GM12878 (cell line): ENCODE measurements at regions not wholly inside any gene's neighbourhood (a gene's known extent, or its start where the extent isn't known, plus 50 kb on each side); places are given as distances from the start of the nearest gene placed in this dataset.

Experiments used
- ATAC-seq: fragments of 200-7000 bp; cut with Tn5 transposase; 3 replicates; pipeline ENCODE4 v1.9.1; 2020; ENCODE audit warnings: mild to moderate bottlenecking, moderate library complexity
- BruUV-seq: library from RNA; stranded (reverse); fragments of 400-500 nt; replicated peaks from 2 replicates; lab custom pipeline; 2021; lab: Mats Ljungman, UMichigan
- CTCF ChIA-PET: fragments of 300-600 bp; sonication (Branson Sonifier 250); formaldehyde crosslinking; extraction: SDS; loops from one replicate; lab custom pipeline; 2021; ENCODE audit warnings: inconsistent platforms; lab: Yijun Ruan, JAX
- POLR2A ChIA-PET: fragments of 350-600 bp; formaldehyde crosslinking; extraction: SDS; loops from one replicate; lab custom pipeline; 2021; ENCODE audit warnings: inconsistent platforms; lab: Charles Lee
- RAD21 ChIA-PET: fragments of 300-600 bp; sonication (Branson Sonifier 250); formaldehyde crosslinking; loops from one replicate; lab custom pipeline; 2023; ENCODE audit warnings: antibody characterized with exemption; ENCODE audit not compliant: unreplicated experiment; lab: Charles Lee
- SMC1A ChIA-PET: fragments of 300-600 bp; sonication (Branson Sonifier 250); formaldehyde crosslinking; loops from one replicate; lab custom pipeline; 2023; ENCODE audit not compliant: unreplicated experiment, uncharacterized antibody; lab: Charles Lee
- DNase-seq: peaks from one replicate; pipeline ENCODE4 v3.0.0-alpha.2; 2011; ENCODE audit warnings: low read depth, low spot score
- FAIRE-seq: peaks from 3 replicates; lab custom pipeline; 2011; peaks lifted over from hg19 to GRCh38; lab: Jason Lieb, UNC
- H2AFZ ChIP-seq: 2 replicates; pipeline ENCODE4 v1.6.0; 2011; ENCODE audit warnings: low read depth, low read length, control low read depth; ENCODE audit not compliant: control insufficient read depth
- H3K27ac ChIP-seq: 2 replicates; pipeline ENCODE4 v1.5.1; 2011; ENCODE audit warnings: control low read depth; ENCODE audit not compliant: control insufficient read depth, insufficient read depth
- H3K27me3 ChIP-seq, 2 experiments: replicated peaks in 1 of 2; 2 replicates each; pipeline versions ENCODE4 v1.6.0 to v1.6.1; 2011; ENCODE audit warnings: low read length in 1 of 2; ENCODE audit not compliant: control insufficient read depth in 2 of 2, insufficient read depth in 2 of 2
- H3K36me3 ChIP-seq, 2 experiments: 2 replicates each; pipeline ENCODE4 v1.5.1; 2011; ENCODE audit warnings: low read length in 1 of 2; ENCODE audit not compliant: control insufficient read depth in 2 of 2, insufficient read depth in 2 of 2
- H3K4me1 ChIP-seq: 2 replicates; pipeline ENCODE4 v1.6.1; 2011; ENCODE audit warnings: mild to moderate bottlenecking, low read length, moderate library complexity, mixed read lengths; ENCODE audit not compliant: control insufficient read depth, insufficient read depth
- H3K4me2 ChIP-seq: 2 replicates; pipeline ENCODE4 v1.6.0; 2011; ENCODE audit warnings: control low read depth; ENCODE audit not compliant: control insufficient read depth, insufficient read depth
- H3K4me3 ChIP-seq: fragments of 200-600 bp; sonication (generic); 2 replicates; pipeline ENCODE4 v1.5.1; 2016
- H3K79me2 ChIP-seq: 2 replicates; pipeline ENCODE4 v1.6.0; 2011; ENCODE audit warnings: low read length; ENCODE audit not compliant: control insufficient read depth, insufficient read depth
- H3K9ac ChIP-seq: 2 replicates; pipeline ENCODE4 v1.8.0; 2011; ENCODE audit warnings: low read length, control low read depth, mixed read lengths; ENCODE audit not compliant: control insufficient read depth, insufficient read depth
- H3K9me3 ChIP-seq: replicated peaks from 3 replicates; pipeline ENCODE4 v1.5.1; 2011; ENCODE audit warnings: mild to moderate bottlenecking, low read length; ENCODE audit not compliant: control insufficient read depth, insufficient read depth
- H4K20me1 ChIP-seq: 2 replicates; pipeline ENCODE4 v1.6.0; 2011; ENCODE audit not compliant: control insufficient read depth, insufficient read depth
- BRCA1 ChIP-seq: IDR thresholded peaks from 2 replicates; pipeline ENCODE4 v1.6.1; 2011; ENCODE audit warnings: low read depth, low read length, improper control_type of control experiment
- CHD2 ChIP-seq: IDR thresholded peaks from 2 replicates; pipeline ENCODE4 v1.6.1; 2011; ENCODE audit warnings: low read depth, low read length, improper control_type of control experiment, borderline replicate concordance
- CREB1 ChIP-seq: IDR thresholded peaks from 2 replicates; pipeline ENCODE4 v1.6.1; 2012; ENCODE audit warnings: low read depth, mild to moderate bottlenecking, inconsistent platforms
- FOXK2 ChIP-seq: fragments of 450-650 bp; IDR thresholded peaks from 2 replicates; pipeline ENCODE4 v1.6.1; 2017; ENCODE audit warnings: mild to moderate bottlenecking, moderate library complexity
- HDGF ChIP-seq: fragments of 450-650 bp; IDR thresholded peaks from 2 replicates; pipeline ENCODE4 v1.6.1; 2016; ENCODE audit warnings: antibody characterized with exemption
- LARP7 ChIP-seq: fragments of 450-650 bp; IDR thresholded peaks from 2 replicates; pipeline ENCODE4 v1.6.1; 2017; ENCODE audit warnings: mild to moderate bottlenecking
- MYB ChIP-seq: fragments of 150-350 bp; IDR thresholded peaks from 2 replicates; pipeline ENCODE4 v1.6.1; 2014; ENCODE audit warnings: mild to moderate bottlenecking, low read depth, low read length, borderline replicate concordance
- RAD51 ChIP-seq: fragments of 450-650 bp; IDR thresholded peaks from 2 replicates; pipeline ENCODE4 v1.6.1; 2016; ENCODE audit warnings: moderate library complexity, mild to moderate bottlenecking, inconsistent platforms
- SUZ12 ChIP-seq: fragments of 200-600 bp; sonication (generic); IDR thresholded peaks from one replicate; pipeline ENCODE4 v1.6.1; 2018; ENCODE audit warnings: antibody characterized with exemption, mild to moderate bottlenecking; ENCODE audit not compliant: unreplicated experiment
- ZZZ3 ChIP-seq: IDR thresholded peaks from 2 replicates; pipeline ENCODE4 v1.6.1; 2011; ENCODE audit warnings: low read depth; ENCODE audit not compliant: control insufficient read depth, insufficient read length
- WGBS: methylation state at CpG from one replicate; pipeline ENCODE4 v1.1.6; 2016; ENCODE audit warnings: low lambda C conversion rate; ENCODE audit not compliant: insufficient replicate concordance, insufficient coverage; ENCODE audit errors: missing lambda C conversion rate; 5-methylcytosine and 5-hydroxymethylcytosine counted together
- in situ Hi-C: fragments of 300-500 bp; cut with MboI; formaldehyde crosslinking; loops from 9 replicates; pipeline ENCODE4 v1.14.3; 2018; ENCODE audit warnings: mixed read lengths
- intact Hi-C: fragments of 100-400 bp; cut with micrococcal nuclease; formaldehyde crosslinking; loops from one replicate; pipeline ENCODE4 v1.14.2; 2022; ENCODE audit not compliant: unreplicated experiment
- TF ChIP-seq, protein P1 (sequence below): IDR thresholded peaks from 2 replicates; pipeline ENCODE4 v1.6.1; 2012; ENCODE audit warnings: improper control_type of control experiment, low read depth, low read length; ENCODE audit not compliant: insufficient replicate concordance

DNA sequence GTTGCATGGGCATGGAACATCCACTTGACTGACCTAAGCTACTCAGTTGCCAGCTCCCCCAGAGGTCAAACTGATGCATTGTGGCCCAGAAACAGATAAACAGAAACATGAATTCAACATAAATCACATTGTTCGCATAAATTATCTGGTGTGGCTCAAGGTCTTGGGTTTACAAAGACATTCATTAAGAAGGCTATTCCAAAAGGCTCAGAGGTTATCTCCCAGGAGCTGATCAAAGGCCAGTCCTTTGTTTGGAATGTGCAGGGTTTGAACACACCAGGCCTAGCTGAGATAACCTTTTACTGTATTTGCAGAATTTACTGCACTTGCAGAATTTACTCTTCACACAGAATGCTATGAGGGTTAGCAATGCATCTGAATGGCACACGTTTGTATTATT, 96.4 kb upstream of the DCD start:
- BruUV-seq, result no TSS peak
- Histone ChIP-seq H4K20me1 (no peaks in the 10 kb centered on the region), H3K79me2 (no peaks in the 10 kb centered on the region), H2AFZ (no peak overlapping the region), H3K36me3 (no peaks in the 10 kb centered on the region), H3K4me1 (no peaks in the 10 kb centered on the region), H3K4me3 (no peak overlapping the region), H3K9ac (no peak overlapping the region), H3K27ac (no peak overlapping the region), H3K9me3 (no peaks in the 10 kb centered on the region), H3K27me3 (no peaks in the 10 kb centered on the region), H3K4me2 (no peak overlapping the region)
- 27% methylated on average over 2 of the region's 2 CpGs for WGBS
- ChIA-PET CTCF (interaction anchor here (1.0 to 2.5 kb wide), 3 partner anchors 86 to 328 kb away, joined by 3 to 11 read pairs (median 9); no protein-coding TSS in a partner anchor), RAD21 (interaction anchor here (1.4 kb wide), 1 partner anchor 328 kb away, joined by 4 read pairs; no protein-coding TSS in a partner anchor), SMC1A (interaction anchor here (0.6 kb wide), 1 partner anchor 1282 kb away, joined by 3 read pairs; no protein-coding TSS in a partner anchor), POLR2A (no interaction called here)
- no peak for FAIRE-seq
- no peak for TF ChIP-seq FOXK2
- no peak for TF ChIP-seq CREB1
- no peak for TF ChIP-seq SUZ12
- no peak for TF ChIP-seq ZZZ3
- TF ChIP-seq RAD51, result no peak
- no peak for TF ChIP-seq MYB
- no peak for TF ChIP-seq CHD2
- TF ChIP-seq HDGF, result no peak
- TF ChIP-seq LARP7, result no peak
- no peak for TF ChIP-seq BRCA1
- TF ChIP-seq, protein P1, sequence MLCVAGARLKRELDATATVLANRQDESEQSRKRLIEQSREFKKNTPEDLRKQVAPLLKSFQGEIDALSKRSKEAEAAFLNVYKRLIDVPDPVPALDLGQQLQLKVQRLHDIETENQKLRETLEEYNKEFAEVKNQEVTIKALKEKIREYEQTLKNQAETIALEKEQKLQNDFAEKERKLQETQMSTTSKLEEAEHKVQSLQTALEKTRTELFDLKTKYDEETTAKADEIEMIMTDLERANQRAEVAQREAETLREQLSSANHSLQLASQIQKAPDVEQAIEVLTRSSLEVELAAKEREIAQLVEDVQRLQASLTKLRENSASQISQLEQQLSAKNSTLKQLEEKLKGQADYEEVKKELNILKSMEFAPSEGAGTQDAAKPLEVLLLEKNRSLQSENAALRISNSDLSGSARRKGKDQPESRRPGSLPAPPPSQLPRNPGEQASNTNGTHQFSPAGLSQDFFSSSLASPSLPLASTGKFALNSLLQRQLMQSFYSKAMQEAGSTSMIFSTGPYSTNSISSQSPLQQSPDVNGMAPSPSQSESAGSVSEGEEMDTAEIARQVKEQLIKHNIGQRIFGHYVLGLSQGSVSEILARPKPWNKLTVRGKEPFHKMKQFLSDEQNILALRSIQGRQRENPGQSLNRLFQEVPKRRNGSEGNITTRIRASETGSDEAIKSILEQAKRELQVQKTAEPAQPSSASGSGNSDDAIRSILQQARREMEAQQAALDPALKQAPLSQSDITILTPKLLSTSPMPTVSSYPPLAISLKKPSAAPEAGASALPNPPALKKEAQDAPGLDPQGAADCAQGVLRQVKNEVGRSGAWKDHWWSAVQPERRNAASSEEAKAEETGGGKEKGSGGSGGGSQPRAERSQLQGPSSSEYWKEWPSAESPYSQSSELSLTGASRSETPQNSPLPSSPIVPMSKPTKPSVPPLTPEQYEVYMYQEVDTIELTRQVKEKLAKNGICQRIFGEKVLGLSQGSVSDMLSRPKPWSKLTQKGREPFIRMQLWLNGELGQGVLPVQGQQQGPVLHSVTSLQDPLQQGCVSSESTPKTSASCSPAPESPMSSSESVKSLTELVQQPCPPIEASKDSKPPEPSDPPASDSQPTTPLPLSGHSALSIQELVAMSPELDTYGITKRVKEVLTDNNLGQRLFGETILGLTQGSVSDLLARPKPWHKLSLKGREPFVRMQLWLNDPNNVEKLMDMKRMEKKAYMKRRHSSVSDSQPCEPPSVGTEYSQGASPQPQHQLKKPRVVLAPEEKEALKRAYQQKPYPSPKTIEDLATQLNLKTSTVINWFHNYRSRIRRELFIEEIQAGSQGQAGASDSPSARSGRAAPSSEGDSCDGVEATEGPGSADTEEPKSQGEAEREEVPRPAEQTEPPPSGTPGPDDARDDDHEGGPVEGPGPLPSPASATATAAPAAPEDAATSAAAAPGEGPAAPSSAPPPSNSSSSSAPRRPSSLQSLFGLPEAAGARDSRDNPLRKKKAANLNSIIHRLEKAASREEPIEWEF, result no peak
- in situ Hi-C loops (no loop called here), intact Hi-C loops (no loop called here)
- DNase-seq, result no peak
- ATAC-seq, result no peak
